Fibroblast of peridontal ligament (primary cell): ENCODE measurements at regions not wholly inside any gene's neighbourhood (a gene's known extent, or its start where the extent isn't known, plus 50 kb on each side); places are given as distances from the start of the nearest gene placed in this dataset.
"Not testable (repeated sequence)": the region's sequence is repeated elsewhere in the genome, so short reads cannot be mapped to it uniquely, and the experiment has no call there.

Experiments
- DNase-seq: peaks from one replicate; pipeline ENCODE4 v3.0.0-alpha.2; 2010; ENCODE audit errors: extremely low read depth

- DNase-seq: not testable (repeated sequence)
Measured at GRCh38 chr16:88227722-88228482, 154.9 kb upstream of the ZNF469 start.

GRCh38 chr16:88228751-88229150 is 154.0 kb upstream of the ZNF469 start:
- not testable (repeated sequence) for DNase-seq

- not testable (repeated sequence) for DNase-seq
Measured at GRCh38 chr16:88229710-88230109, 153.0 kb upstream of the ZNF469 start.

GRCh38 chr16:88230276-88230966 is 152.3 kb upstream of the ZNF469 start:
- not testable (repeated sequence) for DNase-seq

GRCh38 chr16:88230967-88231615 is 151.7 kb upstream of the ZNF469 start:
- not testable (repeated sequence) for DNase-seq

- not testable (repeated sequence) for DNase-seq
Measured at GRCh38 chr16:88231839-88232238, 150.9 kb upstream of the ZNF469 start.

GRCh38 chr16:88232401-88233258 is 150.1 kb upstream of the ZNF469 start:
- not testable (repeated sequence) for DNase-seq

GRCh38 chr16:88233621-88234420 is 148.9 kb upstream of the ZNF469 start:
- not testable (repeated sequence) for DNase-seq

GRCh38 chr16:88234421-88235271 is 148.1 kb upstream of the ZNF469 start:
- not testable (repeated sequence) for DNase-seq

GRCh38 chr16:88235691-88236090 is 147.1 kb upstream of the ZNF469 start:
- DNase-seq: not testable (repeated sequence)

GRCh38 chr16:88236229-88236628 is 146.5 kb upstream of the ZNF469 start:
- DNase-seq: not testable (repeated sequence)

- DNase-seq: not testable (repeated sequence)
Measured at GRCh38 chr16:88237314-88237713, 145.4 kb upstream of the ZNF469 start.

GRCh38 chr16:88237761-88238415 is 144.9 kb upstream of the ZNF469 start:
- DNase-seq: not testable (repeated sequence)

GRCh38 chr16:88238732-88239274 is 144.0 kb upstream of the ZNF469 start:
- peak; percentile 98 for DNase-seq

GRCh38 chr16:88240118-88240517 is 142.6 kb upstream of the ZNF469 start:
- peak; percentile 74 for DNase-seq

- not testable (repeated sequence) for DNase-seq
Measured at GRCh38 chr16:88240776-88241175, 142.0 kb upstream of the ZNF469 start.

- not testable (repeated sequence) for DNase-seq
Measured at GRCh38 chr16:88241404-88242311, 141.1 kb upstream of the ZNF469 start.
